ENCODE measurements at regions not wholly inside any gene's neighbourhood (a gene's known extent, or its start where the extent isn't known, plus 50 kb on each side); places are given as distances from the start of the nearest gene placed in this dataset.

DNA sequence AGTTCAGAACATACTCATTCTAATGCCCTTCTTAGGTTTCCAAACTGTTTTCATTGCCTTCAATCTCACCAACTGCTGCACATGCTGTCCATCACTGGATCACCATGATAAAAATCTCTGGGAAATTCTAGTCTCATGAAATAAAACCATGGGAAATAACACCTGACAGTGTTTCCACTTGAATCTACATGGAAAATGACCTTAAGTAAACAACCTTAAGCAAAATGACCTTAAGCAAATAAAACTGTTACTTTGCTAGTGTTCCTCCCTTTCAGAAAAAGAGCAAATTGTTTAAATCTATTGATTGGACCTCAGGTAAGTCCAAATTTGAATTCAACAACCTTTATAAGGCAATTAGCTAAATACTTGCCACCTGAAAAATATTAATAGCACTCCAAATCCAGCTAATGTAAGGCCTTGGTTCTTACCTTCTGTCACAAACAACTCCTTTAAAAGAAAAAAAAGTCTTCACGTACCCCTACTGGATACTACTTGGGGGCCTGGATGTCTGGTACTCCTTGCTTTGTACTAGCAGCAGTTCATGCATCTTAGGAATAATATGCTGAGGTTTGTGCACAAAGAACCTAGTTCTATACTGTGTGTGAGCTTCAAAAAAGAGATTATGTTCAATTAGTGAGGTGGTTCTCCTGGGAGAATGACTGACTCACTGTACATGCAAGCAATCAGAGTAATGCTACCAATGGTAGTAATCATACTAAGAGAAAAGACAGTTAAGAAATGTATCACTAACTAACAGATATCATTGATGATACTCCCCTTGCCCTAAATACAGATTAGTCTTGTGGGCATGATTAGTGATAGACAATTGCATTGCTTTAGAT lies 630.4 kb downstream of the PSAT1 start:
- no peak for DNase-seq

DNA sequence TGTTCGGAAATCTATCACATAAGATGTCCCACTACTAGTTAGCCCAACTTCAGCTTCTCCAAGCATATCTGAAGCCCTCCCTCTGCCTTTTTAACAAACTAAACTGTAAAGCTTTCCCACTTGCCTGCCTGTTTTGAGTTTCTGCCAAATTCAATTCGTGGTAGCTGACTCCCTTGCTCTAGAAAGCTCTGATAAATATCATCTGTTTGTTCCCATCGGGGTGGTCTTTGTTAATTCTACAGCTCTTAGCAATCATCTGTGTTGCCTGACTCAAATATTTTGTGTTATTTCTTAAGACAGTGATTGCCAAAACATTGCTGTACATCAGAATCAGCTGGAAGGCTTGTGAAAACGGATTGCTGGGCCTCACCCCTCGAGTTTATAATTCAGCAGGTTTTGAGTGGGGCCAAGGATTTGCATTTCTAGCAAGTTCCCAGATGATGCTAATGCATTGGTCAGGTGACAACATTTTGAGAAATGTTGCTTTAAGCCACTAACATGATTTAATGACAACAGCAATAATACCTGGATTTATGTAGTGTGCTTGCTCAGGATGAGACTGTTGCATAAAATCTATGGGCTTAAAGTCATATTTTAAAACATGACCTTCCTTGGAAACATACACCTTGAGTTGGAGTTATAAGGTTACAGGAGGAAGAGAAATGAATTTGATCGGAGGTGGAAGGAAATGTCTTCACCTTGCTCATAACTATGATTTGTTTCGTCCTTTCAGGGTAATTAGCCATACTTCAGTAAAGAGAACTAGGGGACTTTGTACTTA lies 631.9 kb downstream of the PSAT1 start:
- DNase-seq: no peak

DNA sequence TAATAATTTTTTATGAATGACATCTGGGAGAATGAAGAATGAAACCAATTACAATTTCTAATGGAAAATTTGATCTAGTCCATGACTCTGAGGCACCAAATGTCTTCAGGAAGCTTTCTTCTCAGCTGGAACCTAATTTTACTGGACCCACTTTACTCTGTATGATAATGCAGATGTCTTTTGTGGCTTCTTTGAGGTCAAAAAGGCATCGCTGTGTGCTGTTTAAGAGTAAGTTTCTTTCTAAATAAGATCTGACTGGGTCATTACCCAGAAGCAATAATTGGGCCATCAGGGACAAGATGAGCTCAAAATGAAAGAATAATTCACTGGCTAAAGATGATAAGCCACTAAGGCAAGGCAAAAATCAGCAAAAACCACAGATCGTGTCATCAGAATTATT lies 633.4 kb downstream of the PSAT1 start:
- DNase-seq: no peak

DNA sequence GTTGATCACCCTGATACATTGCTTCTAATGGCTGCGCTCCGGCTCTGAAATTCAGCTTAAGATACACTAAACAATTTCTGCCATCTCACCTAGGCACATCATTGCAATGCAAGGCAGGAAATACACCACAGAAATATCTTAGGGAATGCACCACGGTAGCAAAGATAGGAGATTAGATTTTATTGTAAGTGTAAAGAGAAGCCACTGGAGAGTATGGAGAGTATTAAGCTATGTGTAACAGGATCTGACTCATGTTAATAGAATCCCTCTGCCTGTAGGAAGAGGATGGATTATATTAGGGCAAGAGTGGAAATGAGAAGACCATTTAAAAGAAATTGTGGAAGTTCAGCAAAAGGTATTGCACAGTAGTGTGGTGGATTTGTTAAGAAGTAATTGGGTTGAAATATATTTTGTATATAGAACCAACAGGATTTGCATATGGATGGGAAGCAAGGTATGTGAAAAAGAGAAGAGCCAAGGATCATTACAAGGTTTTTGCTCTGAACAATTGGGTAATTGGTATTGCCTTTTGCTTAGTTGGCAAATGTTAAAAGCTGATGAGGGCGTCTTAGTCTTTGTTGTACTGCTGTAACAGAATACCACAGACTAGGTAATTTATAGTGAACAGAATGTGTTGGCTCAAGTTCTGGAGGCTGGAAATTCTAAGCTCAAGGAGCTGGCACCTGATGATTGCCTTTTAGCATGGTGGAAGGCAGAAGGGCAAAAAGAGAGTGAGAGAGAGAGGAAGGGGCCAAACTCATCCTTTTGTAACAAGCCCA lies 636.1 kb downstream of the PSAT1 start:
- DNase-seq: no peak

DNA sequence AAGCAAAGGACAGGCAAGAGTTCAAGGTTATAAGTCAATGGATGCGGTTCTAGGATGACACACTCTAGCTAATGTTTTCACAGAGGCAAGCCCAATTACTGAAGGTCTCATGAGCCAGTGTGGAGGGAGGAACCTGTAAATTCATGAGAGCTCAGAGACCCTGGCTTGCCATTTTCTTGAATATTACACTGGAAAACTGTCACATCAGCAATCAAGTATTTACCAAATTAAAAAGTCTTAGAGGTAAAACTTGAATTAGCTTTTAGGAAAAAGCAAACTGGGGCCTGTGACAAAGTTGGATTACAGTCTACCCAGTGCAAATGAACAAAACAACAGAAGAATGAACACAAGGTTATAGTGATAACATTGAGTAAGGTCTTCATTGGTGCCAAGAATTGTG lies 636.9 kb upstream of the TLE4 start:
- DNase-seq: no peak

DNA sequence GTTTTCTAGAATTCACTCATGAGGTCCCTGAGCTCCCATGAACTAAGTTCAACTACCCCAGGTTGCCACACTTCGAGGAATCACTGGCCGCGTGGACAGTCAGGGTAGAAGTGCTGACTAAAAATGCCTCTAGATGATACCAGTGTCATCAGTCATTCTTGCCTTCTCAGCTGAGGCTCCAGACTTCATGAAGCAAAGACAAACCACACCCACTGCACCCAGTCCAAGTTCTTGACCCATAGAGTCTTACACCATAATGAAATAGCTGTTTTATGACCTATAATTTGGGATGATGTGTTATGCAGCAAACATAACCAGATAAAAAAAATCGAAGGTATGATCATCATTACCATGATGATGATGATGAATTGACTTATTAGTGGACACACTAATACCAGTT lies 632.9 kb upstream of the TLE4 start:
- DNase-seq: no peak

DNA sequence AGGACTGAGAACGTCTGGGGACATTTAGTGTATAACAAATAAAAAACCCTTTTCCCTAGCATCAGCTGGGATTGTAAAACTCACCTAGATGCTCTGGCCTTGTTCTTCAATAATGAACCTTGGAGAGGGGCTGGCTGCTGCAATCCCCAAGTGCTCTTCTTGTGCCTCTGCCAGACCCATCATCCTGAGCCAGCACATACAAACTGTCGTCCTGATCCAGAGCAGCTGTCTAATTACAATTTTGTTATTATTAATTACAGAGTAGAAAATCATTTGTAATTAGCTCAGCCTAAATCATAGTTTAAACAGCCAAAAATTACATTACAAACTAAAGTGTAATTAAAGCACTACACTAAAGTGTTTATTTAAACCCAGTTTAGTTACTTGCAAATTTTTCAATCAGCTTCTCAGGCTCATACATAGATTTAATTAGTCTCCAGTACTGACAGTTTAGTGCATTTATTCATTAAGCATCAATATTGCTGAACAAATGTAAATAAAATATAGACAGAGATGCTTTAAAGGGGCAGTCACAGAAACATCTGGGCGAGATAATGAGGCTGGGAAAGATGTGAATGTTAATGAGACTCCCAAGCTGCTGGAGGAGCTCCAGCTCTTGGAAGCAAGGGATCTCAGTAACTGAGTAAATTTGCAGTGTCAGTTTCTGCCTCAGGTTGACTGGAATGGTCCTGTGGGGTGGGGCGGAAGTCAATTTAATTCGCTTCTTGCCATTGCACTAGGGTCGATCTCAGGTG lies 632.3 kb upstream of the TLE4 start:
- DNase-seq: no peak

DNA sequence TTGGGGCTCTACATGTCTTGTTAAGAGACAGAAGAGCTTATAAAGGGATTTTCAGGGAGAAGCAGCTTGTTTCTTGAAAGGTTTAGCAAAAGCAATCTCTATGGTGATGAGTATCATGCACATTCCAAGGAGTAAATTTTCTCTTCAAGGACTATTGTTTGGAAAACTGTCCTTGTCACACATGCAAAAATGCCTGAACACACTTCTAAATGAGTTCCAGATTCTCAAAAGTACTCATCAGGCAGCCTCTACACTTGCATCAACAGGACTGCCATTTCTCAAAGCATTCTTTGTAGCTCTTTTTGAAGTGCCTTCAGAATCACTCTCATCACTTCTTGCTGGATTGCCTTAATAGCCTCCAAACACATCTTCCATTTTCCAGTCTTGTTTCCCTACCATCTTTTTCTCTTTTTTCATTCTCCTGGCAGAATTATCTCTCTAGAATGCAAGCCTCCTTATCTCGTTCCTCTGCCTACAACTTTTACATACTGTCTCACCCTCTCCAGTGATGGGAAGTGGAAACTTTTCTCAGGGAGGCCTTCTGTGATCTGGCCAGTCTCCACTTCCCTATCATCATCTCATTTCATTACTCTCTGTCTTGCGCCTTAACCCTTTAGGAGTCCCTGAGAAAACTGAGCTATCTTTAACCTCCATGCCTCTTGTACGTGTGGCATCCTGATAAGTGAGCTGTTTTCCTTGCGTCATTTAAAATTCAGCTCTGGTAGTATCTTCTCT lies 631.5 kb upstream of the TLE4 start:
- no peak for DNase-seq

DNA sequence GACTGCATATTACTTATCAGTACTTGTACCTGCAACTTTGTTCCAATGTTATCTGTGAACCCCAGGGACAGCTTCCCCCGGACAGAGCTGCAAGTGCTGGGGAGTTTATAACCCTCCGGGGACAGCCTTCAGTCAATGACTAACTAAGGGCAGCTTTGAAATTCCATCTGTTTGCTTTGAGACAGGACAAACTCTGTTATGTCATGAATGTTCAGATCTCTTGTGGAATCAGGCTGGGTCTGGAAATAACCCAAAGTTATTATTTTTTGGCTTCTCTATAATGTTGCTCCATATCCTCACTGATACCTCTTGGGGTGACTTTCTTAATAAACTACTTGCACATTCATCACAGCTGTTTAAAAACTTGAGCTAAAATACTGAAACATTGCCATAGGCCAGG lies 617.5 kb upstream of the TLE4 start:
- DNase-seq: no peak

DNA sequence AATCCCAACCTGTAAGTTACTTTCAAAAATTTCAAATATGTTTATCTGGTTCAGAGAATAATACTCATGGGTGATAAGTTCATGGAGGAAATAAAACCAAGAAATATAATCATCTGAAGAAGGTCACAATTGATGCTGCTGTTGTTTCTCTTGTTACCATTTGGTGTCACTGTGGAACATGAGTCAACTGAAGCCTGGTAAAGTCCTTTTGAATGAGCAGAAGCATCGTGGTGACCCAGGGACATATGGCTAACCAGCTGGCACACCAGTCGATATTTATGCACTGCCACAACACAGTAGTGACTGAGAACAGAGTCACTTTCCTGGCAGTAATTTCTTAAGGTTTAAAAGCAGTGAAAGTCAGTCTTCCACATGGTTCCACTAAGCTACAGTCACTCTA lies 612.9 kb upstream of the TLE4 start:
- no peak for DNase-seq

DNA sequence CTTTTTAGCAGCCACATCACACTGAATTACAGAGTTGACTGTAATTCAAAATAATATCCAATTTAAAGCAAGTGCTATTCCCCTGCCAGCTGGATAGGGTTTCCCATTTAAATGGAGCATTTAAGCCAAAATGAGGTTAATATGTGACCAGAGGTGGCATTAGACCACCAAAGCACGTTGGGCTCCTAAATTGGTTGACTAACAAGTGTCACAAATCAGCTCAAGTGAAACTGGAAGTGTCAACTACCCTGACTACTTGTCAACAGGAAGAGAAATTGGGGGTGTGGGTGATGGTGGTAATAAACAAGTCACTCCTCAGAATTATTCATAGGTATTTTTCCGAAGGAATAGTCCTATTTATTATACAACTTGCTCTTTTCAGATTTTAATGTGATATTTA lies 609.6 kb upstream of the TLE4 start:
- no peak for DNase-seq

DNA sequence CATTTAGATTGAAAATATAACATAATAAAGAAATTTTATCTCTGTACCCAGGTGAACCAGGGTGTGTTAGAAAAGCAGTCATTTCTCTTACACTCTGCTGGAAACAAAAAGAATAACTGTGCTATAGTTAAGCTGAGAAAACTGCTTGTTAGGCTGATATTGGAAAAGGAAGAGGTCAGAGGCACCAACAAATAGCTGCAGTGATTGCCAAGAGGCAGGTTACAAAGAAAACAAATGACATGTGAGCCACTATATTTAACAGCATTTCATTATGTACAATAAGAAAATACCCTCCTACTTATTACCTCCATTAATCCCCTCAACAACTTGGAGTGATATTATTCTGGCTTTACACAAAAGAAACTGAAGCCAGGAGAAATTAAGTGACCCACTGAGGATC lies 607.9 kb upstream of the TLE4 start:
- DNase-seq: no peak

DNA sequence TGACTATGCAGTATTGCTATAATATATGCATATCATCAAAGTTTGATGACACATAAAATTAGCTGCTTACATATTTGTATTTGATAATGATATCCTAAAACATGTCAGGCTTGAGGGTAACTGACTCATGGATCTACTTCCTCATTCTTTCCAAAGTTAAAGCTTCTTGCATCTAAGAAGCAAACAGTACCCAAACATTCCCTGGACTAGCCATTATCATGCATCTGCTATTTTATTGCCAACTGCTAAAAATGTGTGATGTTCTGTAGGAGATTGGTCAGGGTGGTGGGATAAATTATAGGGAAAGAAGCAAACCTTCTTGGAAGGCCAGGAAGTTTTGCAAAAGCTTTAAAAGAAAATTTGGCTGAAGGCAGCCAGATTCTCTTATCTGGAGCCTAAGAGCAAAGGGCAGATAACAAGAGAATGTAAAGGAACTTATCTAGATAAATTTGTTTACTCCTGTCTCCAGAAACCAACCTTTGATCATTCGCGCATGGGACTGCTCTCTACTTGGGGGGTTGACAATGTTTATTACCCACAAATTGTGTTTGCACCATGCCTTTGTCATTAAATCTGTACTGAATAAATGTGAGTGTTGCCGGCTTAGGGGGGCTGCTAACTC lies 604.1 kb upstream of the TLE4 start:
- no peak for DNase-seq

DNA sequence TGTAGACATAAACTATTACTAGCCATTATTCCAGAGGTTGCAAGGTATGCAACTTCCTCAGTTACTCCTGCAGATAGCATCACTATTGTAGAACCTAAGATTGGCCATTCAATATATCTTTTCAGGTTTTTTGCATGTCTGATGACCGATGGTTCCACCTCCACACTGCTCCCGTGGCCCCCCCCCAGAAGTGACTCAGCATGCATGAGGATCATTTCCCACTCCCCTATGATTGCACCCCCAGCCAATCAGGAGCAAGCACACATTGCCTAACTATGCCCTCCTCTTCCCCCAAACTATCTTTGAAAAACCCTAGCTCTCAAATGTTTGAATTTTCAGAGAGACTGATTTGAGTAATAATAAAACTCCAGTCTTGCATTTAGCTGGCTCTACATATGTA lies 601.4 kb upstream of the TLE4 start:
- DNase-seq: no peak

DNA sequence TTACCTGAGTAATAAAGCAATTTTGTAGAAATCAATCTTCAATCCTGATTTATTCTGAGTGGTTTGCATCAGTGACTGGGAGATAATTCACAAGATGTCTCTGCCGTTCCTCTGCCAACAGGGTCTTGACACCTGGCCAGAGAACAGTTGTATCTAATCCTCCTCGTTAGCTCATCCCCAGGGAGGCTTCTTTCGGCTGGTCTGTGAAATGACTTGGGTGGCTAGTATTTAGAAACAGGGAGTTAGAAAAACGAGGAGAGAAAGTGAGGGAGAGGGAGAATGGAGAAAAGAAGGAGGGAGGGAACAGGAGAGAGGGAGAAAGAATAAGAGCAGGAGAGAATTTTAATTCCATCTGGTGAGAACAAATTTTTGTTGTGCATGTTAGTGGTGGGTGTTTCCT lies 600.2 kb upstream of the TLE4 start:
- no peak for DNase-seq

DNA sequence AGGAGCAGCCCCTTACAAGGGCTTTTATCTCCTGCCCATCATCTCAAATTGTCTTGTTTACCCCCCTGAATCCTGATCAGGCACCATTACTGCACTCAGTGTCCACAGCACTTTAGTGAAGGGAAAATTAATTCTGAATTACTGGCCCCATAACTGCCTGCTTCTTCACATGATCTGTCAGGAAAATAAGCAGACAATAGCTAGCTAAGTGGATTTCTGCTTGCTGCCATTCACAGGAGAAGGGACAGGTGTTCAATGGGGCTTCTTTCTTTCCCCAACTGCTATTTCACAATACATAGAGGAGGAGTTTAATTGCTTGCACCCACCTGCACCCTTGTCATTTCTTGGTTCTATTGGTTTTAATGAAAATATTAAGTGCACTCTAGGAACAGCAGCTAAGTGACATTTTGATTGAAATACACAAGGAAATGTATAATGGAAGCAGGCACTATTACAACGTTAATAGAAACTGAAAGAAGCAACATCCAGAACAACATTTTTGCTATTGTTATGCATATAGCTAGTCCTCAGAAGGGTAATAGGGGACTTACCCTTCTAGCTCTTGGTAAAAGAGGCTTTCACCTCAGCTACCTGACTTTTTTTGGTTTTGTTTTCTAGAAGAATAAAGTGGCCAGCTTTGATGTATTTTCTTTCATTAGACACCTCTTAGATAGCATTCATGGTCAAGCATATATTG lies 599.3 kb upstream of the TLE4 start:
- no peak for DNase-seq

DNA sequence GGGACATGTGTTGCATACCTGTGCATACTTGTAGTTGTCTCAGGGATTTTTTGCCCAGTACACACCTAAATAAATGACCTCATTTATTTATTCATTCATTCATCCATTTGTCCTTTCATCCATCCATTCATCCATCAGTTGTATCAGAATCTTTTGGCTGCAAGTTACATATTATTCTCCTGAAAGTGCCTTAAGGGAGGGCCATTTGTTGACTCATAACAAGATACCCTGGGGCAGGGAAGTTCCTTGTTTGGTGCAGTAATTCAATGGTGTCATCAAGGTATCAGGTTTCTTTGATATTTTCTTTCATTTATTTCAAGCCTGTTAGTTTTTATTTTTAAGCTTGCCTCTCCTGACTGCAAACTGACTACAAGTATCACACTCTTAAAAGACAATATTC lies 597.9 kb upstream of the TLE4 start:
- DNase-seq: no peak

DNA sequence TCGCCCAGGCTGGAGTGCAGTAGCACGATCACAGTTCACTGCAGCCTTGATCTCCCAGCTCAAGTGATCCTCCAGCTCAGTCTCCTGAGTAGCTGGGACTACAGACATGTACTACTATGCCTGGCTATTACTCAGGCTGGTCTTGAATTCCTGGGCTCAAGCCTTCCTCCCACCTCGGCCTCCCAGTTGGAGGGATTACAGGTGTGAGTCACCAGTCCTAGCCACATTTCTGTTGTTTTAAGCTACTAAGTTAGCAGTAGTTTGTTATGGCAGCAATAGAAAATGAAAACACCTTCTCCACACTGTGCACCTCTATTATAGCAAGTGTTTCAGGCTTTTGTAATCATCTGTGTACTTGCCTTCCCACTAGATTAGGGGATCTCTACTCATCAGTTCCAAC lies 588.9 kb upstream of the TLE4 start:
- no peak for DNase-seq

DNA sequence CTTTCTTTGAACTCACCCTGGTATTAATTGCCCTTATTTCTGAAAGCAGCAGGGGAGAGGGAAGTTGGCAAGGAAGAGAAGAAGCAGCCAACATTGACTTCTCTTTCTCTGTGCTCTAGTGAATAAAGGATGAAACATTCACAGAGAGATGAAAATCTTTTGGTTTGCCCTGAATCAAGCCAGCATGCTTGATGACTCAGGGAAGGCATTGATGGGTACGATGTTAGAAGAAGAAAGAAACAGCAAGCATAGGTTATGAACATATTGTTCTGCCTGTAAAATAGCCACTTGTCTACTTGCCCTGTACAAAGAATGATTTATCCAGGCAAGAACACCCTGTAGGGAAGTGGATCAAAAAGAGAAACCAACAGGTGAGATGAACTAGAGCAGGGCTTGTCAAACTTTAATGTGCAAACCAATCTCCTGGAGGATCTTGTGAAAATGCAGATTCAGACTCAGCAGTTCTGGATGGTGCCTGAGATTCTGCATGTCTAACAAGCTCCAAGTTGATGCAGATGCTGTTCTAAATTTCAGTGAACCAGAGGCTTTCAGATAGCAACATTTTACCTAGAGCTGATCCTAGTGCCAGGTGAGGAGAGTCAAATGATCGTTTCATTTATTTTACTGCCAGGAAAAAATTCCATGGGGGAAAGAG lies 586.6 kb upstream of the TLE4 start:
- DNase-seq: no peak

DNA sequence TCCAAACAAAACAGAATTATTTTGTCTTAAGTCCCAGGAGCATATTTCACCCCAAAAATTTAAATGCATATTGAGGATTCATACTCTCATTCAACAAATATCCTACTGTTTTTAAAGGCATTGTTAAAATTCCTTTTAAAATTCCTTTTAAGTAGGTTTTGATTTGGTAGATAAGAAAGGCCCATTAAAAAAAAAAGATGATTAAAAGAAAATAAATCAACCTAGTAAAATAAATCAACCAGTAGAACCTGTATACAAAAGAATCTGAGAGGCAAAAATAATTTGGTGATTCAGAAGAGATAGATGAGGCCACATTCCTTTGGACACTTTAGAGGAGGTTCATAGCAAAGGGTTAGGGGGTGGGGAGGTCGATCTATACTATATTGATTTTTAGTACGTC lies 585.3 kb upstream of the TLE4 start:
- no peak for DNase-seq
